Uterus (tissue), 3 donors: ENCODE measurements at regions not wholly inside any gene's neighbourhood (a gene's known extent, or its start where the extent isn't known, plus 50 kb on each side); places are given as distances from the start of the nearest gene placed in this dataset.

Experiments
- DNase-seq, 2 donors: peaks; one replicate each; pipeline ENCODE4 v3.0.0-alpha.2; 2019 to 2020
- H3K27ac ChIP-seq, 2 donors: fragments of 200-600 bp; sonication (generic); 1 replicate in 1 of 2; 2 replicates in 1 of 2; pipeline ENCODE4 v1.5.1; 2016 to 2018
- H3K27me3 ChIP-seq, 2 donors: fragments of 200-600 bp; sonication (generic); one replicate each; pipeline ENCODE4 v1.5.1; 2018 to 2019; ENCODE audit warnings: control low read depth in 1 of 2
- H3K36me3 ChIP-seq, 2 donors: fragments of 200-600 bp; sonication (generic); one replicate each; pipeline ENCODE4 v1.5.1; 2019; ENCODE audit warnings: control low read depth in 1 of 2
- H3K4me1 ChIP-seq, 2 donors: fragments of 200-600 bp; sonication (generic); one replicate each; pipeline ENCODE4 v1.5.1; 2018 to 2019; ENCODE audit warnings: control low read depth in 1 of 2
- H3K4me3 ChIP-seq, 2 donors: fragments of 200-600 bp; sonication (generic); 1 replicate in 1 of 2; 2 replicates in 1 of 2; pipeline ENCODE4 v1.5.1; 2018 to 2019; ENCODE audit warnings: mild to moderate bottlenecking in 1 of 2
- H3K9me3 ChIP-seq, 2 donors: fragments of 200-600 bp; sonication (generic); one replicate each; pipeline ENCODE4 v1.5.1; 2019; ENCODE audit warnings: control low read depth in 1 of 2
- CTCF ChIP-seq, 4 experiments: fragments of 200-600 bp in 2 of 4; fragments of 450-650 bp in 2 of 4; sonication (generic) in 2 of 4; IDR thresholded peaks; one replicate each; pipeline ENCODE4 v1.5.1; 2016 to 2019; ENCODE audit warnings: antibody characterized with exemption in 4 of 4, mild to moderate bottlenecking in 2 of 4, moderate library complexity in 1 of 4
- POLR2A ChIP-seq, 2 donors: fragments of 450-650 bp; IDR thresholded peaks; one replicate each; pipeline ENCODE4 v1.6.1; 2016; ENCODE audit warnings: antibody characterized with exemption in 2 of 2, mild to moderate bottlenecking in 1 of 2, moderate library complexity in 1 of 2
- intact Hi-C: fragments of 100-400 bp; cut with DNase I; formaldehyde crosslinking; loops from one replicate; pipeline ENCODE4 v1.15.1; 2023; ENCODE audit warnings: low total_unique reads
- donor health status: DM: yes; HTN: yes; CAD: no.

GRCh38 chr1:241419986-241420385 is 63.0 kb upstream of the RGS7 start:
- H3K9me3 ChIP-seq, result no peaks in the 10 kb centered on the region
- no peaks in the 10 kb centered on the region for H3K4me1 ChIP-seq
- TF ChIP-seq POLR2A (IDR thresholded peaks at IDR 0.05) (no peak), CTCF (IDR thresholded peaks at IDR 0.05) (no peak)
- H3K36me3 ChIP-seq, result no peaks in the 10 kb centered on the region
- intact Hi-C loops, result no loop called here
- H3K27me3 ChIP-seq, result peaks cover 0 to 9% of the 10 kb centered on the region in 2 donors
- no peak overlapping the region for H3K27ac ChIP-seq
- no peak for DNase-seq
- no peak overlapping the region for H3K4me3 ChIP-seq

GRCh38 chr1:241417258-241417657 is 60.3 kb upstream of the RGS7 start:
- H3K27me3 ChIP-seq, result peaks cover 0 to 5% of the 10 kb centered on the region in 2 donors
- H3K4me3 ChIP-seq, result no peak overlapping the region
- H3K27ac ChIP-seq, result no peak overlapping the region
- no peaks in the 10 kb centered on the region for H3K36me3 ChIP-seq
- TF ChIP-seq POLR2A (IDR thresholded peaks at IDR 0.05) (no peak), CTCF (IDR thresholded peaks at IDR 0.05) (no peak)
- no peaks in the 10 kb centered on the region for H3K4me1 ChIP-seq
- intact Hi-C loops, result no loop called here
- no peak for DNase-seq
- no peaks in the 10 kb centered on the region for H3K9me3 ChIP-seq

- DNase-seq, result no peak
- Histone ChIP-seq H3K36me3 (no peaks in the 10 kb centered on the region), H3K27me3 (no peaks in the 10 kb centered on the region), H3K4me1 (no peaks in the 10 kb centered on the region), H3K9me3 (no peaks in the 10 kb centered on the region), H3K27ac (no peak overlapping the region), H3K4me3 (no peak overlapping the region)
- intact Hi-C loops, result no loop called here
- TF ChIP-seq CTCF (IDR thresholded peaks at IDR 0.05), result no peak
- TF ChIP-seq POLR2A (IDR thresholded peaks at IDR 0.05), result no peak
Measured at GRCh38 chr1:241413974-241414373, 57.0 kb upstream of the RGS7 start.

GRCh38 chr1:241413386-241413785 is 56.4 kb upstream of the RGS7 start:
- H3K27me3 ChIP-seq, result no peaks in the 10 kb centered on the region
- intact Hi-C loops, result no loop called here
- H3K27ac ChIP-seq, result no peak overlapping the region
- TF ChIP-seq CTCF (IDR thresholded peaks at IDR 0.05) (no peak), POLR2A (IDR thresholded peaks at IDR 0.05) (no peak)
- no peak for DNase-seq
- no peak overlapping the region for H3K4me3 ChIP-seq
- no peaks in the 10 kb centered on the region for H3K9me3 ChIP-seq
- no peaks in the 10 kb centered on the region for H3K36me3 ChIP-seq
- H3K4me1 ChIP-seq, result no peaks in the 10 kb centered on the region

- Histone ChIP-seq H3K9me3 (no peaks in the 10 kb centered on the region), H3K36me3 (no peaks in the 10 kb centered on the region), H3K27me3 (no peaks in the 10 kb centered on the region), H3K4me3 (no peak overlapping the region), H3K27ac (no peak overlapping the region), H3K4me1 (no peaks in the 10 kb centered on the region)
- intact Hi-C loops, result no loop called here
- TF ChIP-seq CTCF (IDR thresholded peaks at IDR 0.05) (no peak), POLR2A (IDR thresholded peaks at IDR 0.05) (no peak)
- no peak for DNase-seq
Measured at GRCh38 chr1:241412646-241413045, 55.6 kb upstream of the RGS7 start.
